Left hindlimb (tissue), 1 donor: ENCODE measurements at regions not wholly inside any gene's neighbourhood (a gene's known extent, or its start where the extent isn't known, plus 50 kb on each side); places are given as distances from the start of the nearest gene placed in this dataset.
"Not testable (repeated sequence)": the region's sequence is repeated elsewhere in the genome, so short reads cannot be mapped to it uniquely, and the experiment has no call there.

Source experiments
- DNase-seq: peaks from one replicate; pipeline ENCODE4 v3.0.0-alpha.2; 2018

DNA sequence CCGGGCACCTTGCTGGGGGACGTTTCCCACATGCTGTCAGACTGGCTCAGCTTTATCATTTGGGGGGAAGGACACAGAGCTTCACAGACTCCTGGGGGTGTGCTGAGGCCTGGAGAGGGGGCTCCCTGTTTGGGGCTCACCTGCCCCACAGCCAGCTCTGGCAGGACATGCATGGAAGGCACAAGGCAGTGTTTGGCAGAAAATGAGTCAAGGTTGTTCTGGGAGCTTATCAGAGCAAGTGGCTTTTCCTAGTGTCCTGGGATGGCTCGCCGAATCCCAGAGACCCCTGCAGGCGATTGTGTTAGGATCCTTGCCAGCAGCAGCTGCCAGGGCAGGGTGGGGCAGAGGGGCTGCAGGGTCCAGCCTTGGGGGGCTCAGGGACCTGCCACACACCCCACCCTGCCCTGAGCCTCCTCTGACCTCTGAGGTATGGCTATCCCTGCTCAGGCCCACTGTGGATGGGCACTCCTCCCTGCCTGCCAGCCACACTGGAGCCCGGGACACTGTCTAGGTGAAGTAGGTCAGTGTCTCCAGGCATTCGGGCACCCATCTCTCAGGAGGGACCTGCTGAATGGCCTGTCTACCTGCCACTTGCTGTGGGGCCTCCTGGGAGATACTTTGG, 1323.0 kb downstream of the BRD1 start:
- DNase-seq: no peak

- no peak for DNase-seq
Observed at GRCh38 chr22:48503876-48504275, 1323.8 kb downstream of the BRD1 start.

- no peak for DNase-seq
Observed at GRCh38 chr22:48503035-48503625, 1324.5 kb downstream of the BRD1 start.

DNA sequence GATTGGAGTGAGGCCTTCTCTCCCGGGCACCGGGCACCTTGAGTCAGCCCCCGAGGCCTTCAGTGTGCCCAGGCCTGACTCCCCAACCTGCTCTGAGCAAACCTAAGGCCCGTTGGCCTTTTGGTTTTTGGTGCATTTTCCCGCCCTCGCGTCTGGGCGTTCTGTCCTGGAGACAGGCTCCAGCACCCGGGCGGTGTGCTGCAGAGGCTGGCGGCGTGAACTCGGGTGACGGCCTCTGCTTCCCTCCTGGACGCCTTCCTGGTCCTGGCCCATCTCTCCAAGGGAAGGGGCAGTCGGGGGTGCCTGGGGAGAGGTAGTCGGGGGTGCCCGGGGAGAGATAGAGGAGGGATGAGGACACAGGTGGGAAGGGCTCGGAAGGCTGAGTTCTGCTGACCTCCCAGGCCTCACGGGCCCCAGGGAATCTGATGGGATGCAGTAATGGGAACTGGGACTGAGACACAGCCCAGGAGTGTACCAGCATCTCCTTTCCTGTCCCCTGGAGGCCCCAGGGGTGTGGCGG, 1326.4 kb downstream of the BRD1 start:
- no peak for DNase-seq

DNA sequence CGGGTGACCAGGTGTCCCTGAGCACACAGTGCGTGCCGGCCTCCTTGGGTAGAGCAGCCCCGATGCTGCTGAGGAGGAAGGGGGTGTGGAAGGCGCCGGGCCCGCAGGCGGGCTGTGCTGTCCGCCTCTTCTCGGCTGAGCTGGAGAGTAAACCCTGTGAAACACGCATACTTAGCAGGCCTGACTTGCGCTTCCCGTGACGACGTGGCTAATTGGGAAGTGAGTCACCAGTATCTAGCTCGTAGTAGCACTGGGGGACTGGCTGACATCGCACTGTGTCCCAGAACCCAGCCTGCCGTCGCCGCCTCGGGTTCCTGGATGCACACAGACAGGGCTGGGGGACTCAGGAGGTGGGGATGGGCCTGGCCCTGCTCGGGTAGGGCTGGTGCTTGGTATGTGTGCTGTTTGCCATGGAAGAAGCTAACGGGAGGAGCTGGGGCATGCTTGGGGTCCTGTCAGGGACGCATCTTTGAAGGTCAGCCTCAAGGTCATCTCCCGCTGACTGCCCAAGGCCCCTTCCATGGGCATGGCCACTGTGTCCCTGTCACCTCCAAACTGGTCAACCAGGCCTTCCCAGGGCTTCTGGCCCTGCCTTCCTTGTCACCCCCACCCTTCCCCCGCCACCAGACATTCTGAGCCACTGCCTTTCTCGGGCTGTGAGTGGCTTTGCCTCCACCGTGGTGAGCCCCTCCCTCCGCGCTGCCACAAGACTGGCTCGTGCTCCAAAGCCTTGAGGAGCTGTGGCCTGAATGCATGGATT, 1327.0 kb downstream of the BRD1 start:
- DNase-seq: peak; percentile 25

DNA sequence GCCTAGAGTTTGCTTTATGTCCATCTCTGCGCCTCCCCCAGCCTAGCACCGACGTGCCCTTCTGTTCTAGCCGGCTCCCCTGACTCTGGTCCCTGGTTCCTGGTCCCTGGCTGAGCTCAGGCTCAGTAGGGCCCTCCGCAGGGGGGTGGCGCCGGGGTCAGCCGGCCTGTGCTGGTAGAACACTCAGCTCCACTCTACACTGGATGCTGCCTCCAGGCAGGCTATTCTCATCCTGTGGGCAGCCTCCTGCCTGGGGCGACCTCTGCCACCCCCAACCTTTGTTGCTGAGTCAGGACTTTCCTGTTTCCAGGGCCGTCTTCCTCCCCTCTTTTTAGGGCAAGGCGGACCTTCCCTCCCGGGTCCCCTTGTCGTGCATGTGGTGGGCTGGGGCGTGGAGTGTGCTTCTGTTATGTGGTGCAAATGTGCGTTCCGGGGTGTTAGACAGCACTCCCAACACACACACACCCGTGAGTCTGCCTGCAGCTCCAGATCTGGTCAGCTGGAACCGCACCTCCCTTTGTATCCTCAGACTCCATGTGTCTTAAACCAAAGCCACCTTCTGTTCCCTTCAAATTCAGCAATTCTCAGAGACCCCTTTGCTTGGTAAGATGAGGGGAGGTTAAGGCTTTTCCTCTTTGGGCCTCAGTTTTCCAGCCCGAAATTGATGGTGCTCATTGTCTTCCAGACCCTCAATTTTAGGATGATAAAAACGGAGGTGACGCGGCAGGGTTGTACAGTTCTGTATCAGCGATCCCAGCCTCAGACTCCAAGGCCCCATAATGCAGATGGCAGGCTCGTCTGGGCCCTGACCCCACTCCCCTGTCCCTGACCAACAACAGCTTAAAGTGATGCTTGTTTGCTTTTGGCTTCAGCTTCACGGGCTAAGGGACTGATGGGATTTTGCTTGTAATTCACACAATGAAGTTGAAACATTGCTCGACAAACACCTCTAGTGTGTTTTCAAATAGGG, 1327.9 kb downstream of the BRD1 start:
- no peak for DNase-seq

GRCh38 chr22:48498526-48499331, 1328.9 kb downstream of the BRD1 start:
- DNase-seq: no peak

DNA sequence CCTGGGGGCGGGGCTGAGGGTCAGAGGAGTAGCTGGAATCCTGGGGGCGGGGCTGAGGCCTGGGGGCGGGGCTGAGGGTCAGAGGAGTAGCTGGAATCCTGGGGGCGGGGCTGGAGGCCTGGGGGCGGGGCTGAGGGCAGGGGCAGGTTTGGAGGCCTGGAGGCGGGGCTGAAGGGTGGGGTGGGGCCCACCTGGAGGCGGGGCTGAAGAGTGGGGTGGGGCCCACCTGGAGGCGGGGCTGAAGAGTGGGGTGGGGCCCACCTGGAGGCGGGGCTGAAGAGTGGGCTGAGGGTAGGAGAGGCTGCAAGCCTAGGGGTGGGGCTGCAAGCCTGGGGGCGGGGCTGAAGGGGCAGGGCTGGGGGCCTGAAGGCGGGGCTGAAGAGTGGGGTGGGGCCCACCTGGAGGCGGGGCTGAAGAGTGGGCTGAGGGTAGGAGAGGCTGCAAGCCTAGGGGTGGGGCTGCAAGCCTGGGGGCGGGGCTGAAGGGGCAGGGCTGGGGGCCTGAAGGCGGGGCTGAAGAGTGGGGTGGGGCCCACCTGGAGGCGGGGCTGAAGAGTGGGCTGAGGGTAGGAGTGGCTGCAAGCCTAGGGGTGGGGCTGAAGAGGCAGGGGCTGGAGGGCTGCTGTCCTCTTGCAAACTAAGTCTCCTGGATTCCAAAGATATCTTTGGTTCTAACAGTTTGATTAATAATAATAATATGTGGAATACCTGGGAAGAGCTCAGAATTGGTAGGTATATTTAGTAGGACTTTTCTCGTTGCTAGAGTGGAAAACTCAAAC, 1329.7 kb downstream of the BRD1 start:
- not testable (repeated sequence) for DNase-seq

- DNase-seq: no peak
Observed at GRCh38 chr22:48496987-48497650, 1330.6 kb downstream of the BRD1 start.

DNA sequence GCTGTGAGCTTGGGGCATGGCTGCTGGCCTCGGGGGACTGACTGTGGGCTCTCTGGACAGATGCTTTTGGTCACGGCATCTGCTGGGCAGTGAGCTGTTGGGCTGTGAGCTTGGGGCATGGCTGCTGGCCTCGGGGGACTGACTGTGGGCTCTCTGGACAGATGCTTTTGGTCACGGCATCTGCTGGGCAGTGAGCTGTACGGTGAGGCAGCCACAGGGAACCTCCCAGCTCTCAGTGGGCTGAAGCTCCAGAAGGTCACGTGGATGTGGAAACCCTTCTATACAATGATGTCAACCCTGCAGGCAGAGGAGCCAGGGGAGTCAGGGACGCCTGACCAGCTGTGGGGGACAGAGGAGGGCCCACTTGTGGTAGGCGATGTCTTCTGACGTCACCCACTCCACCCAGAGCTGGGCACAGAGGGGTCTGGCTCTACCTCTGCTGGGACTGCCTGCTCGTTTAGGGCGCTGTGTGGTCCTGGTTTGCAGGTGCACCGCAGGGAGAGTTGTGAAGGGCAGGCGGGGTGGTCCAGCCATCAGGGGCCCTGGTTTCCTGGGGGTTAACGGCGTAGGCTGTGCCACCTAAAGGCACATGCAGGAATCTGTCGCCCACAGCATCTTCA, 1331.3 kb downstream of the BRD1 start:
- DNase-seq: no peak

GRCh38 chr22:48495751-48496080, 1332.0 kb downstream of the BRD1 start:
- DNase-seq: no peak

DNA sequence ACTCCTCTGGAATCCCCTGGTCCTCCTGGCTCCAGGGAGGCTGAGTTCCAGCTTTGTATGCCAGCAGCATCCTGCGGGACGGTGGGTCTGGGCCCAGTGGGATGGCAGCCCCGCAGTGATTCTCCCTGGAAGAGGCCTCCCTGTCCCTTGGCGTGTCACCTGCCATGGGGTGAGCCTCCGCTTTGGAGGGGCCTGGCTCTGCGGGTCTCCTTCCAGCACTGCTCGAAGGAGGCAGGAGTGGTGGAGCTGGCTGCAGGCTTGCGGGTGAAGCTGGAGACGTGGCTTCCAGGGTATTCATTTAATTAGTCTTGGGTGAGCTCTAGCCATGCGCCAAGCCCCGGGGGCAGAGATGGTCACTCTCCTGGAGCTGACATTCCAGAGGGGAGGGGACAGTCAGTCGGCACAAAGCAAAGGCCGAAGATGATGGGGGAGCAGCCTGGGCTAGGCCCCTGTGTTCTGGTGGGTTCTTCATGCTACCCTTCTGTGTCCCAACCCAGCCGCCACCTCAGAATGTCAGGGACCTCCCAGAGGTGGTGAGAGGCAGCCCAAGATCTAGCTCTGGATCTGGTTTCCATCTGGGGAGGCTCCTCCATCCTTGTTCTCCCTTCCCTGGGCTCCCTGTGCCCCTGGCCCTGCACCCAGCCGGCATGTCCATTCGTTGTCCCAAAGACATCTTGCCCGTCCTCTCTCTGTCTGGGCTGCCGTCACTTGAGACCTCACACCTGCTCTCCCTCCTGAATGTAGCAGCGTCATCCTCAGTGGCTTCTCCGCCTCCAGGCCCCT, 1332.5 kb downstream of the BRD1 start:
- DNase-seq: no peak

DNA sequence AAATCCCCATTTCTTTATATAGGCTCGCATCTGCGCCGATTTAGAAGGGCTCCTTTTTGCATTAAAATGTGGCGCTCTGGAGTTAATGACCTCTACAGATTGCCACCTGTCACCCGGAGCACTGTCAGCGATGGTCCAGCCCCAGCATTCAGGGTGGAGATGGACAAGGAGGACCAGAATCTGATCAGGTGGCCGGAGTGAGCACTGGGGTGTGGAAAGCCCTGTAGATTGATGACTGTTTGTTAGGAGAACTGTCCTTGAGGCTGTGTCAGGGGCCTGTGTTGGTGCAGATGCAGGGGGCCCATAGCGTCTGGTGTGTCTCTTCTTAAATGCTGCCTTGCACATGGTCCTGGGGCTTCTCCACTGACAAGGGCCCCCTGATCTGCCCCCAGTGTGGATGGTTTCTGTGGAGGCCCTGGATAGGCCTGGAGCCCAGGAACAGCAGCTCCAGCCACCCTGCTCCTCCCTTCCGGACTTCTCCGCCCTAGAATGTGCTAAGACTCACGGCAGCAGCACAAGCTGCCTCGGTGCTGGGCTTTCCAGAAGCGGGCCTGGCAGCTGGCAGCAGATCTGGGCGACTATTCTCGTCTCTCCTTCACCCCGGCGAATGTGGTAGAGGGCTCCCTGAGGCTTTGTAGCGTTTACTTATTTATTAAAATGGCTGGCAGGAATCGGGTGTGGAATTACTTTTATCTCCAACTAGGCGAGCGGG, 1333.3 kb downstream of the BRD1 start:
- DNase-seq: no peak

GRCh38 chr22:48493733-48494132, 1333.9 kb downstream of the BRD1 start:
- no peak for DNase-seq

GRCh38 chr22:48492366-48493320, 1335.0 kb downstream of the BRD1 start:
- peak; percentile 81 for DNase-seq

DNA sequence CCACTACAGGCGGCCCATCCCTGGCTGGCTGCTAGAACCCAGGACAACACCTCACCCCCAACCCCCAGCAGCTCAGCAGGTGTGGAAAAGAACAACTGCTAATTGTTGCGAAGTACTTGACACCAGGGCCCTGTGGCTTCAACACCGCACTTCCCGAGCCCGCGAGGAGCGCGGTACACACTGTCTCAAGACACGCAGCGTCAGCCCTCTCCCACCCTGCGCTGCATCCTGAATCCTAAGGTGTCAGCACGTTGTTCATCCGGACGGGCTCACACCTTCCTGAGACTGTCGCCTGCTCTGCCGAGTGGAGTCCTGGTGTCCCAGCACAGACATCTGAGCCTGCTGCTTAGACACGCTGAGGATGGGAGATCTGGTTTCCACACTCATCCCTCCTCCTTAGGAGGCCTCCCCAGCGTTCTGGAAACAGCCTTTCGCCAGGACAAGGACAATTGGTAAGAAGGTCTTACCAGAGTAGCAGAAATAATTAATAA, 1336.2 kb downstream of the BRD1 start:
- no peak for DNase-seq
